A673 (cell line): ENCODE measurements at regions not wholly inside any gene's neighbourhood (a gene's known extent, or its start where the extent isn't known, plus 50 kb on each side); places are given as distances from the start of the nearest gene placed in this dataset.

Source experiments
- CTCF ChIP-seq: fragments of 300-800, 200-600 bp; sonication (generic); conservative IDR thresholded peaks from 2 replicates; pipeline ENCODE4 v1.5.1; 2017; ENCODE audit warnings: low read depth, mild to moderate bottlenecking, antibody characterized with exemption, low read length, moderate library complexity, mixed read lengths
- EZH2 ChIP-seq: fragments of 200-600 bp; sonication (generic); IDR thresholded peaks from 2 replicates; pipeline ENCODE4 v1.6.1; 2017; ENCODE audit warnings: borderline replicate concordance, low read depth, mild to moderate bottlenecking, mixed read lengths, antibody characterized with exemption, low read length; ENCODE audit not compliant: poor library complexity, severe bottlenecking

- TF ChIP-seq CTCF: no peak
- no peak for TF ChIP-seq EZH2
These were observed 60.8 kb upstream of the FOXF1 start for GRCh38 chr16:86449446-86450095.
